ENCODE measurements at regions not wholly inside any gene's neighbourhood (a gene's known extent, or its start where the extent isn't known, plus 50 kb on each side); places are given as distances from the start of the nearest gene placed in this dataset.

DNA sequence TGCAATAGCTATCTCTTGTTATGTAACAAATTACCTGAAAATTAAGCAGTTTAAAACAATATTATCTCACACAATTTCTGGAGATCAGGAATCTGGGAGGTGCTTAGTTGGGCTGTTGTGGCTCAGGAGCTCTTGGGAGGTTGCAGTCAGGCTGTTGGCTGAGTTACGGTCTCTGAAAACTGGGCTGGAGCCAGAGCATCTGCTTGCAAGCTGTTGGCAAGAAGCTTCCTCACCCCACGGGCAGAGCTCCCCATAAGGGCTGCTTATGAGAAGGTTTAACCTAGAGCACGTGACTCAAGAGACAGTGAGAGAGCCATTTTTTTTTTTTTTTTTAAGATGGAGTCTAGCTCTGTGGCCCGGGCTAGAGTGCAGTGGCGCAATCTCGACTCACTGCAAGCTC, 346.8 kb downstream of the ATP23 start:
- Mint-ChIP-seq H3K36me3 (ENCODE audit: insufficient read depth, unreplicated experiment) (no peaks in the 10 kb centered on the region), H3K27ac (ENCODE audit: low read depth, unreplicated experiment) (no peak overlapping the region), H3K4me1 (ENCODE audit: insufficient read depth, unreplicated experiment) (no peaks in the 10 kb centered on the region), H3K4me3 (ENCODE audit: unreplicated experiment) (no peak overlapping the region), H3K9me3 (ENCODE audit: unreplicated experiment) (no peaks in the 10 kb centered on the region), H3K27me3 (ENCODE audit: insufficient read depth, unreplicated experiment) (no peaks in the 10 kb centered on the region)
- CTCF ChIA-PET = interaction anchor here (0.6 to 0.8 kb wide), 3 partner anchors 31 to 344 kb away, joined by 3 to 5 read pairs (median 3); no protein-coding TSS in a partner anchor
- intact Hi-C loops (cut with micrococcal nuclease) = no loop called here
- no TSS peak for BruUV-seq (replicated peaks)
- TF ChIP-seq, protein P1, sequence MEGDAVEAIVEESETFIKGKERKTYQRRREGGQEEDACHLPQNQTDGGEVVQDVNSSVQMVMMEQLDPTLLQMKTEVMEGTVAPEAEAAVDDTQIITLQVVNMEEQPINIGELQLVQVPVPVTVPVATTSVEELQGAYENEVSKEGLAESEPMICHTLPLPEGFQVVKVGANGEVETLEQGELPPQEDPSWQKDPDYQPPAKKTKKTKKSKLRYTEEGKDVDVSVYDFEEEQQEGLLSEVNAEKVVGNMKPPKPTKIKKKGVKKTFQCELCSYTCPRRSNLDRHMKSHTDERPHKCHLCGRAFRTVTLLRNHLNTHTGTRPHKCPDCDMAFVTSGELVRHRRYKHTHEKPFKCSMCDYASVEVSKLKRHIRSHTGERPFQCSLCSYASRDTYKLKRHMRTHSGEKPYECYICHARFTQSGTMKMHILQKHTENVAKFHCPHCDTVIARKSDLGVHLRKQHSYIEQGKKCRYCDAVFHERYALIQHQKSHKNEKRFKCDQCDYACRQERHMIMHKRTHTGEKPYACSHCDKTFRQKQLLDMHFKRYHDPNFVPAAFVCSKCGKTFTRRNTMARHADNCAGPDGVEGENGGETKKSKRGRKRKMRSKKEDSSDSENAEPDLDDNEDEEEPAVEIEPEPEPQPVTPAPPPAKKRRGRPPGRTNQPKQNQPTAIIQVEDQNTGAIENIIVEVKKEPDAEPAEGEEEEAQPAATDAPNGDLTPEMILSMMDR (IDR thresholded peaks at IDR 0.05; ENCODE audit: unreplicated experiment) = no peak
- POLR2A ChIA-PET = interaction anchor here (0.5 to 1.3 kb wide), 2 partner anchors 11 to 307 kb away, joined by 3 to 4 read pairs; no protein-coding TSS in a partner anchor
- no peak for DNase-seq (ENCODE audit: unreplicated experiment)

DNA sequence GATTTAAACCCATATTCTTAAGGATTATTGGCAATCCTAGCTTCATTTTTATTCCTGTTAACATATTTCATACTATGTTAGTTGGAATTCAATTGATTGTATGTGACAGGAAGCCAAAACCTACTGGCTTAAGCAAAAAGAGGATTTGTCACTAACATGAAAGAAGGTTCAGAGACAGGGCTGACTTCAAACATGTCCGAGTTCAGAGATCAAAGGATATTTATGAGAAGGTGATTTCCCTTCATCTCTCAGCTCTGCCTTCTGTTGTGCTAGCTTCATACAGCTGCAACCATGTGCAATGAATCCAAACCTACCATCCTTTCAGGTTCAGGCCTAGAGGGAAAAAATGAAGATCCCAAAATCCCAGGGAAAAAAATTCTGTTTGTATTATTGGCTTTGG, 349.7 kb downstream of the ATP23 start:
- H3K27me3 Mint-ChIP-seq (ENCODE audit: insufficient read depth, unreplicated experiment) = no peaks in the 10 kb centered on the region
- no peak overlapping the region for H3K4me3 Mint-ChIP-seq (ENCODE audit: unreplicated experiment)
- BruUV-seq (replicated peaks) = no TSS peak
- TF ChIP-seq, protein P1 (IDR thresholded peaks at IDR 0.05; ENCODE audit: unreplicated experiment) = no peak
- no peaks in the 10 kb centered on the region for H3K36me3 Mint-ChIP-seq (ENCODE audit: insufficient read depth, unreplicated experiment)
- no peak overlapping the region for H3K27ac Mint-ChIP-seq (ENCODE audit: low read depth, unreplicated experiment)
- CTCF ChIA-PET = interaction anchor here (0.6 to 1.5 kb wide), 2 partner anchors 11 to 936 kb away, joined by 3 to 6 read pairs; no protein-coding TSS in a partner anchor
- intact Hi-C loops (cut with micrococcal nuclease) = no loop called here
- no peaks in the 10 kb centered on the region for H3K9me3 Mint-ChIP-seq (ENCODE audit: unreplicated experiment)
- DNase-seq (ENCODE audit: unreplicated experiment) = no peak
- POLR2A ChIA-PET = interaction anchor here (1.2 kb wide), 1 partner anchor 36 kb away, joined by 3 read pairs; no protein-coding TSS in a partner anchor
- no peaks in the 10 kb centered on the region for H3K4me1 Mint-ChIP-seq (ENCODE audit: insufficient read depth, unreplicated experiment)

DNA sequence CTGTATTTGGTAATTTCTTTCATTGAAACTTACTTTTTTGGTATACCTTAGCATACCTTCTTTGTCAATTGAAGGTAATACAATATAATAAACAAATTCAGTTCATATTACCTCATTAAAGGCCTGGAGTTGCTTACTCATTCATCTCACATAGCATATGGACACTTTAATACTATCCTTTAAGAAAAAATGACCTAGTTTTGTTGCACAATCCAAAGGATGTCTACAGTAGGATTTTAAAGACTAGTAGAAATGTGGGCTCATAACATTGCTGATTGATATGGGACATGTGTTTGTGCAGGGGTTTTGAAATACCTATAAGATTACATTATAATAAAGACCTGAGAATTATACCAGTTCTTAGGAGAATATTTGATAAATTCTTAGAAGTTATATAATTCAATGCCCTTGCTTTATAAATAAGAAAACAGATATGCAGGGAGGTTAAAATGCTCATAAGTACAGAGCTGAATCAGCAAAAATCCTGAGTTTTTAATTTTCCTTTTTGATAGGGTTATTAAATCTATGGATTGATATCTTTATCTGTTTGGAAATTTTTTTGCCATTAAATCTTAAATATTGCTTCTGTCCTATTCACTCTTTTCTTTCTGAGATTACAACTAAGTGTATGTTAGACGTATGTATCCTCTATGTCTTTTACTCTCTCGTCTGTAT, 352.1 kb downstream of the ATP23 start:
- no TSS peak for BruUV-seq (replicated peaks)
- H3K27me3 Mint-ChIP-seq (ENCODE audit: insufficient read depth, unreplicated experiment) = no peaks in the 10 kb centered on the region
- CTCF ChIA-PET = no interaction called here
- H3K4me3 Mint-ChIP-seq (ENCODE audit: unreplicated experiment) = no peak overlapping the region
- no peak for DNase-seq (ENCODE audit: unreplicated experiment)
- TF ChIP-seq, protein P1 (IDR thresholded peaks at IDR 0.05; ENCODE audit: unreplicated experiment) = no peak
- H3K27ac Mint-ChIP-seq (ENCODE audit: low read depth, unreplicated experiment) = no peak overlapping the region
- H3K36me3 Mint-ChIP-seq (ENCODE audit: insufficient read depth, unreplicated experiment) = no peaks in the 10 kb centered on the region
- POLR2A ChIA-PET = no interaction called here
- H3K9me3 Mint-ChIP-seq (ENCODE audit: unreplicated experiment) = no peaks in the 10 kb centered on the region
- intact Hi-C loops (cut with micrococcal nuclease) = no loop called here
- H3K4me1 Mint-ChIP-seq (ENCODE audit: insufficient read depth, unreplicated experiment) = no peaks in the 10 kb centered on the region

DNA sequence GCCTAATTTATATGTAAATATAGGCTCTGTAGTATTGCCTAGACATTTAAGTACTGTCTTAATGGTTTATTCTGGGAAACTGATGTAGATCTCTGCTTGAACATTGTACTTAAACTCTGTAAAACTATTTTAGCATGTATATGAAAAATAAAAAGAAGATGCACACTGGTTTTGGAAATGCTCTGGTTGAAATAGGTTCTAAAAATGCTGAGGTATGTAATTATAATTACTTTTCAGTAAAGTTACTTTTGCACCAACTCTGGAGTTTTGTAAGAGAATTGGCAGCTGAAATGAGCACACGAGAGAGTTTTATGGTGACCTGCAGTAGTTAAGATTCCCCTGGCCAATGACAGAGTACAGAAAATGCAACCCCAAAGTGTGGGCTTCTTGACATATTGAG, 353.9 kb downstream of the ATP23 start:
- BruUV-seq (replicated peaks) = no TSS peak
- H3K36me3 Mint-ChIP-seq (ENCODE audit: insufficient read depth, unreplicated experiment) = no peaks in the 10 kb centered on the region
- intact Hi-C loops (cut with micrococcal nuclease) = no loop called here
- TF ChIP-seq, protein P1 (IDR thresholded peaks at IDR 0.05; ENCODE audit: unreplicated experiment) = no peak
- no peaks in the 10 kb centered on the region for H3K9me3 Mint-ChIP-seq (ENCODE audit: unreplicated experiment)
- H3K4me1 Mint-ChIP-seq (ENCODE audit: insufficient read depth, unreplicated experiment) = no peaks in the 10 kb centered on the region
- no peak overlapping the region for H3K4me3 Mint-ChIP-seq (ENCODE audit: unreplicated experiment)
- ChIA-PET POLR2A (interaction anchor here (1.0 kb wide), 1 partner anchor 32 kb away, joined by 3 read pairs; no protein-coding TSS in a partner anchor), CTCF (no interaction called here)
- H3K27me3 Mint-ChIP-seq (ENCODE audit: insufficient read depth, unreplicated experiment) = no peaks in the 10 kb centered on the region
- DNase-seq (ENCODE audit: unreplicated experiment) = no peak
- no peak overlapping the region for H3K27ac Mint-ChIP-seq (ENCODE audit: low read depth, unreplicated experiment)

All from MCF 10A (cell line).